Putamen (tissue), 1 donor: ENCODE measurements at regions not wholly inside any gene's neighbourhood (a gene's known extent, or its start where the extent isn't known, plus 50 kb on each side); places are given as distances from the start of the nearest gene placed in this dataset.
A peak's percentile ranks its signal among the peaks of the same experiment; 100 is the strongest.

Experiments
- DNase-seq: peaks from one replicate; pipeline ENCODE4 v3.0.0-alpha.2; 2016; ENCODE audit warnings: low spot score

DNA sequence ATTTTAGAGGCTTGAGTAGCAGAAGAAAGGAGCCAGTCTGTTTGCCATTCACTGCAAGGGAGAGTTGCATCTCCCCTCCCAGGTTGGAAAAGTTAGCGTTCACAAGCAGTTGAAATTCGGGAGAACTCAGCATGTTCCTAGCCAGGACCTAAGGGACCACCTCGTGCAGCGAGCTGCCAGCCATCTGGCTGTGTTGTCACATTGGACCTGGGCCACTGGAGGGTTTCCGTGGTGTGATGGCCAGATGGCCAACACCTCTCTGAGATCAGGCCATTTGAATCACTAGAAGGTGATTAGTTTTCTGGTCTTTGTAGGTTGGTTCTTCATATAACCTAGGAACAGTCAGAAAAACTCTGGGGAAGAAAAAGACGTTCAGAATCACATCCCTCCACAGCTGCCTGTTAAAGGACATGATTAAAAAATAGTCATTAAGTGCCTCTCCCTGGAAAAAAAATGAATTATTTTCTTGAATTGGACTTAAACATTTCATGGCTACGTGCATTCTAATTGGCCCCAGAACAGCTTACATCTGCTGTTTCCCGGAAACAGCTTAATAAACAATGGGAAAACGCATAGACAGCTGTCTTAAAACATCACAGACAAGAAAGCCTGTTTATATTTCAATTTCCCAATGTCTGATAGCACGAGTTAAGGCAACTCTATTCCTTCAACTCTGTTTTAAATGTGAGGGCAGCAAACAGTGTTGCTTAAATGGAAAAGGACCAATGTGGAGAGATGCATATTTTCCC is 303.9 kb downstream of the TENT4A start:
- no peak for DNase-seq

DNA sequence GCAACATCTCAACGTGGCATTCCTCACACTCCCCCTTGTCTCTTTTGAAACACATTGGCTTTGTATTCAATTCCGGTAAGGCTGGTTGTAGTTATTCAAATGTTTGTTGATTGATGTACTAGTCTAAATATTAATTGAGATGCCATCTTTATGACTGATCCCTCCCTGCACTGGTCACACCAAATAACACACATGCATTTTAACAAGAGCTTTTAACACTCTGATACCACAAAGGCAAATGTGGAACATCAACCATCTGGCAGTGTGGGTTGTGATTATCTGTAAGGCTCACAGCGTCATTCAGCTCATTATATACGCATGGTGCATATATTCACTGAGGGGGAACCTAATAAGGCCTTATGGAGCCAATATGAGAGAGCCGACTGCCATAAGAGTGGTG is 305.0 kb downstream of the TENT4A start:
- DNase-seq, result no peak

DNA sequence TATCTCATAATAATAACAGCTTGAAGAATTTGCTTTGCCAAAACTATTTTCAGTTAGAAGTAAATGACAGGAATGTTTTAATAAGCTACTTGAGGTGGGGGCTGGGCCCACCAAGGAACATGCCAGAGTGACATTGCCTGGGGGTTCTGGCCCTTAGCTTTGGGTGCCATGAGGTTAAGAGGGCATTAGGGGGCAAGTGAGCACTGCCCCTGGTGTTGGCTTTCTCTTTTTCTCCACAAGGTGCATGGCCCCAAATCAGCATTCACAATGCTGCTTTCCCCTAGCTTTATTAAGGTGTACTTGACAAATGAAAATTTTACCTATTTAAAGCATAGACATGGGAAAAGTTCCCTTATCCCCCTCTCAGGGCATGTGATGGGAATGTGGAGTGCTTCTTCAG is 305.4 kb downstream of the TENT4A start:
- DNase-seq, result no peak

DNA sequence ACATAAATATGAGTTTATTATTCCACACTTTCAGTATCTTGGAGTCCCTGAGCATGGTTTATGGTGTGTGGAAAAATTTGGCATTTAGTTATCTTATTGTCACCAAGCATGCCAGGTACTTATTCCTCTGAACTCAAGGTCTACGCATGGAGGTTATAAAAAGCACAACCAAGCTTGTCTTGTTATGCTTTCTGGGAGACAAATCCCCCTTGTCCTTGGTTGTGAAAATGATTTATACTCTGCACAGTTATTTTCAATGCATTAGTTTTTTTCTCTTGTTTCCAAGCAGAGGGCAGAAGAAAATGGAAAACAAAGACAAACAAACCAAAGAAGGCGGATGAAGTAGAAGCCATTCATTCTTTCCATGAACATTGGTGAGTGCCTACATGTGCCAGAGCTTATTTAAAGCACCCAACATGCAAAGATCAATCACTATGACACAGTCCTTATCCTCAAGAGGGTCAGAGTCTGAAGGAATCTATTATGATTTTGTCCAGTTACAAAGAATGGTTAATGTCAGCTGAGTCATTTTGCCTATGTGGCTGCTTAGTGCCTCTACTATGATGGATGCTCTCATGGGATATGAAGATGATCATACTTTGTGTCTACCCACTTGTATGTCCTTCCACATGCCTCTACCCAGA is 323.1 kb downstream of the TENT4A start:
- DNase-seq, result no peak

DNA sequence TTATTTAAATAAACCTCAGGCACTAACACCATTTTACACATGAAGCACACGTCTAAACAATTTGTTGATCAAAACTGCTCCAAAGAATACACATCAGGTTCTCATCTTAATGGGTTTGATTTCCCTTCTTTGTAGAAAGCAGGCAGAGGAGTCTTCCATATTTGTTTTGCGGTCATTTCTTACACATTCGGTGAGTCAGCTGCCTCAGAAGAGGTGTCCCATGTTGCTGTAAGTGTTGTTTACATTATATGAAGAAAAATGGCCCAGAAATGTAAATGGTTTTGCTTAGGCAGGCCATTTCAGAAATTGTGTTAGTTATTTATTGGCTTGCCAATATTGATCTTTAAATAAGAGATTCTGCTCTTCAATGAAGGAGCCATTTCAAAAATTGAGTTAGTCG is 325.8 kb downstream of the TENT4A start:
- DNase-seq, result no peak

DNA sequence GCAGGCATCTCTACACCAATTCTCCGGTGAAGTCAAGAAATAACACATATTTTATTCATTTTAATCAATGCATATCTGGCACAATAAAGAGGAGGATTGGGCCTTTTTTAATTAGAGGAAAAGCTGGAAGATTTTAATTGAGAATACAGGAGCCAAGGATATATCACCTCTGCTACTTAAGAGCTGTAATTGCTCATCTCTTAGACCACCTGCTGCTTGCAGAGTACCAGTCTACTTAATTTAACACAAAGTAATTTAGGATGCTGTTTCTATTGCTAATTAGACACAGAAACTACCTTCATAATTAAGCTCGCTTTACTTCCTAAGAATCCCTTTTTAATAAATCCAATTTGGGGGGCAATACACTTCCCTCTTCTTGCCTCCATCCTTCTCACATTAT is 326.9 kb downstream of the TENT4A start:
- no peak for DNase-seq

DNA sequence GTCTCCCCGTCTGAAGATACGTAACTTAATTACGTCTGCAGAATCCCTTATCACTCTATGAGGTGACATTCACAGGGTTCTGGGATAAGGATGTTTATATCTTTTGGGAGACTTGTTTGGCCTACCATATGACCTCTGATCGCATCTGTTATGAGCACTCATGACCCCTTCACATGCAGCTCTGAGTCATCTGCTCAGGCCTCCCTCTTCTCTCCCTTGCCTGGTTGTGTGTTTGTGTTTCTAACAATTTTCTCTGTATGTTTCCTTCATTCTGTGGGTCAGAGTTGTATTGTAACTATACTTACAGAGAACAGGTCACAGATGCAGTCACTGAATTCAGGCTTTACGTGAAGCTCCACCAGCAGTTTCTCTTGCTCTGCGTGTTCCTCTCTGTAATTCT is 330.6 kb downstream of the TENT4A start:
- no peak for DNase-seq

DNA sequence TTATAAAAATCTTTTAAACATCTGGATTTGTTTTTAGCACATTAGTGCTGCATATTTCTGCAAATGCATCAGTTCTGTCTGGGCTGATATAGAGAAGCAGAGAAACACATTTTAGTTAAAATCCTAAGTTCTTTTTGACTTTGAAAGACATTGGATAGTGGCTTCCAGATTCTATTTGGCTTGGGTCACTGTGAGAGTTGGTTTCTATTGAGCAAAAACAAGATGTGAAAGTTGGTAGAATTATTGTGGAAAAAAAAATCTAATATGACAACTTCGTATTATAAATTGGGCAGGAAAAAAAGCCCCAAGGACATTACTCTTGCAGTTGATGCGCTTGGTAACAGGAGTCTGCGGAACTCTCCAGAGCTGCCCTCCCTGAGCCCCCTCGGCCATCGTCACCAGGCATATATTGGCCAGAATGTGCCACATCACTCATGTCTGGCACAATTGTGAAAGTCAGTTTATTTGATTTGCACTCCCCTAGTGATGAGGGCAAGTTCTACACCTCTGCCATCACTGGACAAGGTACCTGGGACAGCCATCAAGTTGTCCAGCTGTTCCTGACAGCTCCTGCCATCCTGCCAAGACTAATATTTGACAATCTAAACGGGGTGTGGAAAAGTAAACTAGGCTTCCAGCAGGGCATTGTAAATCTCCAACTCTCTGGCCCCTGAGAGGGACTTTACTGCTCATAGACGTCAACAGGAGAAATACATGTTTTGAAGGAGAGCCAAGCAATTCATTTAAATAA is 334.5 kb downstream of the TENT4A start:
- no peak for DNase-seq

DNA sequence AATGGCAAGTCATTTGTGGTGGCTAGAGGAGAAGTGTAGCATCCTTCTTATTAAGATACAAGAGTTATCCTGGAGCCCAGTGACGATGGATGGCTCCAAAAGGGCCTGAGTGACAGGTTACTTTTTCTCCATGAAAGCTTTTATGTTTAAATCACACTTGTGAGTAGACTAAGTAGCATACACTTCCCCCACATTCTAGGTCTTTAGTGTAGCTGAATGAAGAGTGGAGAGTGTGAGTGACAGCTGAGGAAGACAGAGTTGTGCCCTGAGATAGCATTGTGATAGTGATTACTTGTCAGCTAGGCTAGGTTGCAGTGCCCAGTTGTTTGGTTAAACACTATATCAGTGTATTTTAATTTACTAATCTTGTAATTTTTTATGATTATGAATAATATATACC is 337.8 kb downstream of the TENT4A start:
- no peak for DNase-seq

DNA sequence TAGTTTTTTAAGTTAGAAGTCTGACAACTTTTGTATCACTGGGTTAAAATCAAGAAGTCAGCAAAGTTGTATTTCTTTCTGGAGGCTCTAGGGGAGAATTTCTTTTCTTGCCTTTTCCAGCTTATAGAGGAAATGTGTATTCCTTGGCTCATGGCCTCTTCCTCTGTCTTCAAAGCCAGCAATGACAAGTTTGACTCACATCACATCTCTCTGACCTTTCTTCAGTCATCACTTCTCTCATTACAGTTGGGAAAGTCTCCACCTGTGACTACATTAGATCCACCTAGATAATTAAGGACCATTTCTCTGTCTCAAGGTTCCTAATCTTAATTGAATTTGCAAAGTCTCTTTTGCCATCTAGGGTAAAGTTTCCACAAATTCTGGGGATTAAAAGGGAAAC is 339.9 kb downstream of the TENT4A start:
- DNase-seq, result no peak

DNA sequence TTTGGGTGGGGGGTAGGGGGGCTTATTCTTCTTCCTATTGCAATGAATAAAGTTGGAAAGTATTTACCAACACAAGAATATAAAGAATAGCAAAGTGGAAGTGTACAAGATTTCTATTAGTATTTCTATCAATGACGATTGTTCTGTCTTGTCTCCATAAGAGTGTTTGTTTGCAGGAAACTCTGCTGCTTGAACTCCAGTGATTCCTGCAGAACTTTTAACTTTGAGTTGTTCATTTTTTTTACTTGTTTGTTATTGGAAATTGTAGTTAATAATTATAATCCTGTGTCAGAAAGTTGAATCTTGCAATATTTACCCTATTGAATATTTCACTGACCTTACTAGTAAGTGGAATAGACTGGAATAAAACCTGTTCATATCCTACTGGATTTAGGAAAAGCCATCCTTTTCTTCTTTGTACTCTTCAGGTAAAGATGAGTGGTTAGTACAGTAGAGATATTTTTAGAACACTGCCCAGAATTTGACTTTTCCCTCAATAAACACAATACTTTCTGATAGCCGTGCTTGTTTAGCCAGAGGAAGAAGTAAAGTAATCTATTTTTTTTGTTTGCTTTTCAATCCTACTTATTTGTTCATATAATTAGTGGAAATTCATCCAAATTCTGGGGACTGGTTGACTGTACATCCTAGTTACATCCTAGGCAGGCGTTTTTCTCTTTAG is 340.4 kb downstream of the TENT4A start:
- DNase-seq, result no peak

DNA sequence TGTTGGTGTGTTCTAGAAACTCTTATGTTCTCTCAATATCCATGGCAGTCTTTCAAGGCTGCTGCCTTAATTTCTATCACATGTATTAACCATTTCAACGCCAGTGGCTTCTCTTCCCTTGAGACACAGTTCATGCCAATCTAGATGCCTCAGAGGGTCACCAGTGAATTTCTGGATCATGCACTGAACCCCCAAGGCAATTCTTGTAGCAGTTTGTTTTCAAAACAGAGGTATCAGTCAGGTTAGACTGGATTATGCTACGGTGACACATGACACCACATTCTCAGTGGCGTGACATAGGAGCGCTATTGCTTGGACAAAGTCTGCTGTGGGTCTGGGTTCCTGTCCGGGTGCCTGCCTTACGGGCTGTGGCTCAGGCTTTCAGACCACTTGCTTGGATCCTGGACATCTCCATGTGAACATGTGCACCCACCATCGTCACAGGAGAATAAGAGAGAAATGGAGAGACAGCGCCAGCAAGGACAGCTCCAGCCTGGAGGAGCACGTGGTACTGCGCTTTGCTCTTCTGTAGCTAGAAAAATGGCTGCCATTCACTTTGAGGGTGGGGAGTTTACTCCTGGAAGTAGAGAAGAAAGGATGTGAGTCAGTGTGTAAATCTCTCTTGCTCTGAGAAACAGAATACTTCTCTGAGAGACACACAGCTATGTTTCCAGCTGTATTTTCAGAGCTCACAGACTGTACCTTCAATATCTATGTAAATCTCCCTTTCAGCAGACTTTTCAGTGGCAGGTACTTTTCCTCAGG is 329.3 kb upstream of the ADCY2 start:
- DNase-seq, result no peak

DNA sequence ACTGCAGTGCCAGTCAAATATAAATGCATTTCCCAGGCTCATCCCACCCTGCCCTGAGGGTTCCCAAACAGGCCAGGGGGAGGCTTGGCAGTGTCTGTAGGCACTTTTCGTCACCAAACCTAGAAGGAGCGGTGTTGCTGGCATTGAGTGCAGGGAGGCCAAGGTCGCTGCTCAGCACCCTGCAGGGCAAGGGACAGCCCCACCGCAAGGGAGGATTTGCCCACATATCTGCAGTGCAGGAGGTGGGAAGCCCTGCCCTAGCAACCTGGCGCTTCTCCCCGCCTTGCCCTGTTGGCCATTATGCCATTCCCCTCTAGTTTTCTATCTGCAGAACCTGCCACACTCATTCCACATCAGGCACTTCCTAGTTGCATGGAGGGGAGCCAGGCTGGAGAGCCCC is 327.8 kb upstream of the ADCY2 start:
- no peak for DNase-seq

DNA sequence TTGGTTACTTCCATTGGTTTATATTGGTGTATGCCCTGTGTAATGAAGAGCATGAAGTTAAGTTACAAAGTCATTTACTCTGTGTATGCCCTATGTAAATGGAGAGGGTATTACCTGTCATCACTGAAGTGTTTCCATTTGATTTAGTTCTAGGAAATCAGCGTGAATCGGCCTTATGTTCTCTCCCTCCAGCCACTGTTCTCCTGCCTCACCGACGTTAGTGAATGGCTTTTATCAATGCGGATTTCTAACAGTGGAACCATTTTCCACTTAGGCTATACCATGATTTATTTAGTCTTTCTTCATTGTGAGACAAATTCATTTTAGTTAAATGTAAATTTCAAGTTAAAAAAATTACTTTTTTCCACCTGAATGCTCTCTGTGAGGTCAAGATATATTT is 327.0 kb upstream of the ADCY2 start:
- DNase-seq, result no peak

DNA sequence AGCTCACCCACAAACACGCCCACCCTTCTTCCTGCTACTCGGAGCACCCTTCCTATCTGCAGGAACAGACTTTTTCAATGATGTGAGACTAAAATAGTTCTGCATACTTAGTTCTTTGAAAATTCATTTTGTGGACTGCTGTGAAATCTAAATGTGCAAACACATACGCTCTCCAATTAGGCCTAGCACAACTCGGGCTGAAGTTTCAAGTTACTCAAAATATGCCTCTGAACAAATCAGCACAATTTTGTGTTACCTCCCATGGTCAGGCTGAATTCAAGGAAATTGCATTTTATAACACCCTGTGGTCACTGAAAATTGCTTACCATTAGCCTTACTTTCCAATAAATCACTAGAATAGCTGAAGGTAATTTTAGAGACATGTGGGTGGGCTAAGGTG is 323.8 kb upstream of the ADCY2 start:
- no peak for DNase-seq

DNA sequence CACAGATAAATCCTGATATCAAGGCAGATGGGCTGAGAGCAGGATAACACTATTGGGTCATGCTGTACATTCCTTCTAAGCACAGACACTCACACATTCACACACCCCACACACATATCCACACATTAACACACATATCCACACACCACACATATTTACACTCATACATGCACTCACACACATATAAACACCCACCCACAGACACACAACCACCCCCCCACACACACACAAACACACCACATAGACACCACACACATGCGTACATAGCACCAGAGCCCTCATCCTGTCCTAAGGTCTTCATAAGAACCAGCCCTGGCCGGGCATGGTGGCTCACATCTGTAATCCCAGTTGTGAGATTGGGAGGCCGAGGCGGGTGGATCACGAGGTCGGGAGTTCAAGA is 322.3 kb upstream of the ADCY2 start:
- DNase-seq, result no peak

DNA sequence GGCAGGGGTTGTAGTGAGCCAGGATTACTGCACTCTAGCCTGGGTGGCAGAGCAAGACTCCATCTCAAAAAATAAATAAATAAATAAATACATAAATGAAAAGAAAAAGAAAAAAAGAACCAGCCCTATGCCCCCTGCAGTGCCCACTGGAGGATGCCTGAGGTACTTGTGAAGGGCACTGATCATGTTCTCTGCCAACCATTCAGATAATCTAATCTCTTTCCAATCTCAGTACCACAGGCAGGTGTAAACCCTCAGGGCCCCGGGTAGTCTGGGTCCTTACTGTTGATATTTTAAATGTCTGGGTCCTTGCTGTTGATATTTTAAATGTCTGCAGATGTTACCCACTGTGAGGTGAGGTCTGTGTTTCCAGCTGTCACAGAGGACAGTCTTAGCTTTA is 321.8 kb upstream of the ADCY2 start:
- DNase-seq, result no peak

DNA sequence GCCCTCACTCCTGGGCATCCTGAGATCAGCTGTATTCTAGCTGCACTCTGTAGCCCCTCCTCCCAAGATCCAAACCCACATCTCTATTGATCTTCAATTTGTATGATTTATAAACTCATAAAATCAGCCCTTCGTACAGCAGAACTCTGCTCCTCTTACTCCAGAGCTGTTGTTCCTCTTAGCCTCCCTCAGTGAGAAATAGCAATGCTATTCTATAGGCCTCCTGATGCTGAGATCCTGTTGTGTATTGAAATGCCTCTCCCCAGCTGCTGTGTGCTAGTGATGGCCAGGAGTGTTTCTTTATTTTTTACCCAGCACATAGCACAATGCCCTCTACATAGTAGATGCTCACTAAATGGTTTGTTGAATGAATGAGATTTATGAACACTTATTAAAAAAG is 320.5 kb upstream of the ADCY2 start:
- DNase-seq, result no peak

DNA sequence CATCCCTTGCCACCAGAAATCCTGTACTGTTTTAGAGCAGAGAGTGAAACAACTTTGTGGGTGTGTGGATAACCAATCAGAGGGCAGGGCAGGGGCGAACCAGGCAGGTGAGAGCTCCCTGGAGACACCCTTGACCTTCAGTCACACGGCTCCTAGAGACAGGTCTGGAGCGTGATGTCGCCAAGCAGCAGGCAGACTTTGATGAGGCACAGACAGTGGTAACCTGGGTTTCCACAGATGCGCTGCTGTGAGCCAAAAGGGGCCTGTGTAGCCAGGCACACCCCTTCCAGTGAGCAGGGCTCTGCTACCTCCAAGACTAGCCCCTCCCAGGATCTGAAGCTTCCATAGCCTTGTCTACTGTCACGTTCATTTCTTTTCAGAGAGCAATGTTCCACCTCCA is 317.8 kb upstream of the ADCY2 start:
- no peak for DNase-seq

DNA sequence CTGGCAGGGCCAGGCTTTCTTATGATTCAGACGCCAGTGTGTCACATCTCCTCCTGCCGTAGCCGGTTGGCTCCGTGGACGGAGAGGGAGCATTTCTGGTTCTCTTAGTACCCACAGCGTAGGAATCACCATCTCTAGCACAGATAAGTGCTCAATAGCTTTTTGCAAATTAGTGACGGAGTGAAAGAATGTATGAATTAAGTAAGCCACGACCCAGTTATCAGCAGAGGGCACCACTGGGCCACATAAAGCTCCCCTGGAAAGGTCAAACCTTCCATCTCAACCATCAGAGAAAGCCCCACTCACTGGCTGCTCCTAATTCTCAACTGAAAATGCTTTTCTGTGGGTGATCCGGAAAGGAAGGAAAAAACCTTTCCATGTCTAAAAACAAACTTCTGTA is 317.0 kb upstream of the ADCY2 start:
- DNase-seq, result peak; percentile 7

DNA sequence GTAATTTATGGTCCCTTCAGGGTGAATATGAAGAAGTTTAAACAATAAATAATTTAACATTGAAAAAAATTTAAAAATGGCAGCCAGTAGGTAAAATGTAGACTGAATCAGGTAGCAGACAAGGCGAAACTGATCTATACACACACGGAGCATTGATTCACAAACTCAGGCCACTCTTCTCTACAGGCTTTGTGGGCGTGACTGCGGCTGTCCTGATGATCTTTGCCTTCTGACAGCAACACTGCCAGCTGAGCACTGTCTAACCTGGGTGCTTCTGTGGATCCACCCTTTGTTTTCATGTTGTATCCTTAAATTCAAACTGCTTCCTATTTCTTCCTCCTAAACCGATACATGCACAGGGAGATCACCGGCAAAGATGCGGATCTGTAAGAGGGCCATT is 315.4 kb upstream of the ADCY2 start:
- DNase-seq, result no peak

DNA sequence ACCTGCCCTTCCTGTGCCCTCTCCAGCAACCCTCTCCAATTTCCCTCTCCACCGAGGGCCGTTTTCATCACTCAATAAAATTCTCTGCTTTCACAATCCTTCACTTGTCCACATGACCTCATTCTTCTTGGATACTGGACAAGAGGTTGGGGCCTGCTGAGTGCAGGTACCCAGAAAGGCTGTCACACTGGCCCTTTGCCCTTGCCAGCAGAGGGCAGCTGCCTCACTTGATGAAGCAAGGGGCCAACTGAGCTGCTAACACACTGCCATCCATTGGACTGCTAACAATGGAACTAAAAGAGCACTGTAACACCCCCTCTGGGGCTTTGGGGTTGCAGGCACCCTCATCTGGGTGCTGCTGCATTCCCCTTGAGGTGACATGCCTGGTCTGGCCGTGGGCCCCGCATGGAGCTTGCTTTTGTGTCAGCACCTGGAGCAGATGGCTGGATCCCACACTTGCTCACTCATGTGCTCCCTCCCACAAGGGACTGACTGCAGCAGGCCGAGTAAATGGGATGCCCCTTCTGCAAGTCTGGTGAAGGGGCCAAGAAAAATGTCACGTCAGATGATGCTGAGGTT is 308.1 kb upstream of the ADCY2 start:
- no peak for DNase-seq
